ENCODE measurements at regions not wholly inside any gene's neighbourhood (a gene's known extent, or its start where the extent isn't known, plus 50 kb on each side); places are given as distances from the start of the nearest gene placed in this dataset.
"Not testable (repeated sequence)": the region's sequence is repeated elsewhere in the genome, so short reads cannot be mapped to it uniquely, and the experiment has no call there.

GRCh38 chr20:57104651-57105204 lies 161.7 kb downstream of the BMP7 start:
- no peak for DNase-seq (ENCODE audit: low spot score)

GRCh38 chr20:57106030-57106682 lies 160.3 kb downstream of the BMP7 start:
- DNase-seq (ENCODE audit: low spot score), result no peak

- DNase-seq (ENCODE audit: low spot score), result no peak
These were observed 159.7 kb downstream of the BMP7 start for GRCh38 chr20:57106692-57107091.

GRCh38 chr20:57107208-57107607 lies 159.2 kb downstream of the BMP7 start:
- no peak for DNase-seq (ENCODE audit: low spot score)

- no peak for DNase-seq (ENCODE audit: low spot score)
These were observed 158.2 kb downstream of the BMP7 start for GRCh38 chr20:57108218-57108617.

- no peak for DNase-seq (ENCODE audit: low spot score)
These were observed 157.5 kb downstream of the BMP7 start for GRCh38 chr20:57108742-57109570.

- DNase-seq (ENCODE audit: low spot score), result no peak
These were observed 156.9 kb downstream of the BMP7 start for GRCh38 chr20:57109571-57109953.

- DNase-seq (ENCODE audit: low spot score), result not testable (repeated sequence)
These were observed 156.1 kb downstream of the BMP7 start for GRCh38 chr20:57110121-57111027.

GRCh38 chr20:57111028-57111373 lies 155.4 kb downstream of the BMP7 start:
- no peak for DNase-seq (ENCODE audit: low spot score)

GRCh38 chr20:57112448-57112847 lies 154.0 kb downstream of the BMP7 start:
- no peak for DNase-seq (ENCODE audit: low spot score)

- no peak for DNase-seq (ENCODE audit: low spot score)
These were observed 152.0 kb downstream of the BMP7 start for GRCh38 chr20:57114290-57115005.

- no peak for DNase-seq (ENCODE audit: low spot score)
These were observed 149.1 kb downstream of the BMP7 start for GRCh38 chr20:57117296-57117695.

- DNase-seq (ENCODE audit: low spot score), result no peak
These were observed 148.2 kb downstream of the BMP7 start for GRCh38 chr20:57118107-57118769.

All from cerebellar cortex (tissue), 1 donor.